NCI-H2029 treated with DMSO at 0.1 percent for 48 hours (cell line): ENCODE measurements at regions not wholly inside any gene's neighbourhood (a gene's known extent, or its start where the extent isn't known, plus 50 kb on each side); places are given as distances from the start of the nearest gene placed in this dataset.

Experiments
- DNase-seq: peaks from one replicate; lab custom pipeline; 2025; lab: John Stamatoyannopoulos, UW

- no peak for DNase-seq
Observed at GRCh38 chr20:60999250-60999649, 252.8 kb upstream of the CDH4 start.

GRCh38 chr20:61002090-61002489, 250.0 kb upstream of the CDH4 start:
- no peak for DNase-seq

GRCh38 chr20:61014491-61014890, 237.6 kb upstream of the CDH4 start:
- DNase-seq: no peak

DNA sequence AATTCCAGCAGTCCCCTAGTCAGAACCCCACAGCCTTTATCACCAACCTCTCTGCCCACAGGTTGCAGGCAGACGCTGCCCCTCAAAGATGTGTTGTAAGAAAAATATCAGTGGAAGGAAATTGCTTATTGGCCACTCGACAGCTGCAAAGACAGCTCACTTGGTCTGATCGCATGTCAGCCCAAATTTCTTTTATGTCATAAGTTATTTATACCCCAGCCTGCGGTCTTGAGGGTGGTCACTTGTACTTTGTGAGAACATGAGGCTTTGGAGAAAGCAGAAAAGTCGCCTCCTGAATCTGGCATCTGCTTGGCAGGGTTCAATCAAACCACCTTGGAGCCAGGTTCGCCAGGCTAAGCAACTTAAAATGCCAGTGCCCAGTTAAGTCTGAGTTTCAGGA, 236.5 kb upstream of the CDH4 start:
- no peak for DNase-seq

GRCh38 chr20:61019322-61019721, 232.7 kb upstream of the CDH4 start:
- DNase-seq: no peak

- DNase-seq: no peak
Observed at GRCh38 chr20:61023612-61024011, 228.4 kb upstream of the CDH4 start.

GRCh38 chr20:61024390-61024789, 227.7 kb upstream of the CDH4 start:
- no peak for DNase-seq

DNA sequence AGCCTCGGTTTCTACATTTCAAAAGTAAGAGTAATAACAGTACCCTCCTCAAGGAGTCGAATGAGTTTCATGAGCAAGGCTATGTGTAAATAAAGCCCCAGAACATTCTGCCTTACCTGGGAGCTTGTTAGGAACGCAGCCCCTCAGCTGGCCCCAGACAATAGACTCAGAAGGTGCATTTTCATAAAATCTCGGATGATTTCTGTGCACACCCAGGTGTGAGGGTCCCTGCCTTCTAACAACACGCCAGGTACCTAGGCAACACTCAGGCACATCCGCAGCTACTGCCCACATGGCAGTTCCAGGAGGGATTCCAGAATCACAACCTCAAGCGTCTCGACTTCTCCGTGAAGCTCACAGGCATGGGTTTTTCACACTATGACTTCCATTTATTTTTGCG, 226.5 kb upstream of the CDH4 start:
- no peak for DNase-seq

DNA sequence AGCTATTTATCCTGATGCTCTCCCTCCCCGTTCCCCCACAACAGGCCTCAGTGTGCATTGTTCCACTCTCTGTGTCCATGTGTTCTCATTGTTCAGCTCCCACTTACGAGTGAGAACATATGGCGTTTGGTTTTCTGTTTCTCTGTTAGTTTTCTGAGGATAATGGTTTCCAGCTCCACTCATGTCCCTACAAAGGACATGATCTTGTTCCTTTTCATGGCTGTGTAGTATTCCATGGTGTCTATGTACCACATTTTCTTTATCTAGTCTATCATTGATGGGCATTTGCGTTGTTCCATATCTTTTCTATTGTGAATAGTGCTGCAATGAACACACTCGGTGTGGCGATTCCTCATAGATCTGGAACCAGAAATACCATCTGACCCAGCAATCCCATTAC, 225.9 kb upstream of the CDH4 start:
- no peak for DNase-seq

DNA sequence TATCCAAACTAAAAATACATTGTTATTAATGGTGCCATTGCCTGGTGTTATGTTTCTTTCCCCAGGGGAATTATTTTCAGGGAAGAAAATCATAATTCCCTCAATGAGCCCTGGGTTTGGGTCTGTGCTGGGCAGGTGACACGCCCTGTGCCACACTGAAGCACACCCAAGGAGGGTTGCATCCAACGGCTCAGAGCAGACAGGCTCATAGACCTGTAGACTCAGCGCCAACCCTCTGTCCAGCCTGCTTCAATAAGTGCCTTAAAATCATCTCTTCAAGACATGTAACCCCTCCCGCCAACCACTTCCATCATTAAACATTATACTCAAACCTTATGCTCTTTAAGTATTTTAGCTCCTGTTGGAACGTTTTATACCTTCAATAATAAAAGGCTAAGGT, 225.3 kb upstream of the CDH4 start:
- no peak for DNase-seq

DNA sequence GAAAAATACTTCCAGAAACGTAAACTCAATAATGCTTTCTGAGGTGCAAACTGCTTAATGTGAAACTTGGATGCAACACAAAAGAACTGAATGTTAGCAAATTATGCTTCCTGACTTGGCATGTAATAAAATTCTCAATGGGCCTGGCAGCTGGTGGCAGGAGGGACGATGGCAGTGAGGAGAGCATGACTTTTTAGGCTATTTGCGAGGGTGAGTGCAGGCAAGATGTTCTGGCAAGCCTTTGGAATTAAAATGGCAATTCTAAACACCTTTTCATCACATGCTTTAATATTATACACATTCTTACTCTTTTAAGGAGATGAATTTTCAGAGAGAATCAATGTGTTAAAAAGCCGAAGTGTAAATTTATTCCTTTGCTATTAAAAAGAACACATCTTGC, 224.8 kb upstream of the CDH4 start:
- no peak for DNase-seq

DNA sequence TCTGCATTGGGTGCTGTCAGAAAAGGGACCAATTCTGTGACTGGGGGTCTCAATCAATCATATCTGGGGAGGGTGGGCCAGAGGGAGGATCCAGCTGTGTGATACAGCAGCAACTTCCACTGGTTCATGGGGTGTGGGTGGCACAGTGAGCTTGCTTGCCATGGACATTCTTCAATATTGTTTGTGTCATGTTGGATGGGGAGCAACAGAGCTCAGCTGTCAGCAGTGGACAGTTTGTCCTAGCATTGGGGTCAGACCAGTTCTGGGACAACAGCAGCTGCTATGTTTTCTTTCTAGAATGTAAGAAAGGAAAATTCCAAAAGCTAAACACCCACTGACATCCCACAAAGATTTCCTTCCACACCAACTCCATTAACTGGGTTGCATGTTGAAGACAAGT, 221.9 kb upstream of the CDH4 start:
- DNase-seq: no peak

- no peak for DNase-seq
Observed at GRCh38 chr20:61031101-61031830, 220.8 kb upstream of the CDH4 start.

GRCh38 chr20:61037498-61037897, 214.6 kb upstream of the CDH4 start:
- DNase-seq: no peak

- no peak for DNase-seq
Observed at GRCh38 chr20:61041481-61041880, 210.6 kb upstream of the CDH4 start.

GRCh38 chr20:61042506-61043385, 209.3 kb upstream of the CDH4 start:
- DNase-seq: no peak

DNA sequence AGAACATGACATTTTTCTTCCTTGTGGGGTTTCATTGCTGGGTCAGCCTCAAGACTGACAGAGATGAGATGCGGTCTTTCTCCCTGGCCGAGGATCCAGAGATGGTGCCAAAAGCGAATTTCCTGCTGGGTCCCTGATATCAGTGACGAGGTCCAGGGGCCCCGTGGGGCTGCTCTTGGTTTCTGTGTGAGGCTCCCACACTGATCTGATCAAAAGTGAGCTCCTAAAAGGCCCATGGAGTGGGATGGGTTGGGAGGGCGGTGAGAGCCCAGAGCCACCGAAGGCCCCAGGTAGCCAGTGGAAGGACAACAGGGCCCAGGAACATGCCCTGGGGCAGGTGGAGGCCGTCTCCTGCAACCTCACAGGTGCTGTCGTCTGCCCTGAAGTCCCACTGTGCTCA, 208.4 kb upstream of the CDH4 start:
- no peak for DNase-seq

DNA sequence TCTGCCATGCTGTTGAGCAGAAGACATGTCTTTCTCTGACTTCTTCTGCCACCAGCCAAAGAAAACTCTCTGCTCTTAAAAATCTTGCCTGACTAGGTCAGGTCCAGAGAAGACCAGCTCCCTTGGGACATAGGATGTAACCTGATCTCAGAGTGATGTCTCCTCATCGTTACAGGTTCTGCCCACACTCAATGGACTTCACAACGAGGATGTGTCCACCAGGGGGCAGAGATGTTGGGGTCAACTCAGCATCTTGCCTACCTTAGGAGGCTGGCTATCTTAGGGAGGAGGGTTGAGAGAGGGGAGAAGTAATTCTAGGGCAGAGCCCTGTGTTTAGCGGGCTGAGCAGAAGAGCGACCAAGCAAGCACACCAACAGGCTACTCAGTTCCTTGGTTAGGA, 207.6 kb upstream of the CDH4 start:
- DNase-seq: no peak

DNA sequence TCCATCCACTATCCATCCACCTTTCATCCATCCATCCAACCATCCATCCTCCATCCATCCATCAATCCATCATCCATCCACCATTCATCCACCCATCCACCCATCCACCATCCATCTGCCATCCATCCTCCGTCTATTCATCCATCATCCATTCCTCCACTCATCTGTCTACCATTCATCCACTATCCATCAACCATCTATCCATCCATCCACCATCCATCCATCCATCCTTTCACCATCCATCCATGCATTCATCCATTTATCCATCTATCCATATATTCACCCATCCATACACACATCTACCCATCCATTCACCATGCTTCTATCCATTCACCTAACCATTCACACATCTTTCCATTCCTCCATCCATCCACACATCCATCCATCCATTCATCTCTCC, 207.0 kb upstream of the CDH4 start:
- no peak for DNase-seq

GRCh38 chr20:61045876-61046585, 206.0 kb upstream of the CDH4 start:
- no peak for DNase-seq

DNA sequence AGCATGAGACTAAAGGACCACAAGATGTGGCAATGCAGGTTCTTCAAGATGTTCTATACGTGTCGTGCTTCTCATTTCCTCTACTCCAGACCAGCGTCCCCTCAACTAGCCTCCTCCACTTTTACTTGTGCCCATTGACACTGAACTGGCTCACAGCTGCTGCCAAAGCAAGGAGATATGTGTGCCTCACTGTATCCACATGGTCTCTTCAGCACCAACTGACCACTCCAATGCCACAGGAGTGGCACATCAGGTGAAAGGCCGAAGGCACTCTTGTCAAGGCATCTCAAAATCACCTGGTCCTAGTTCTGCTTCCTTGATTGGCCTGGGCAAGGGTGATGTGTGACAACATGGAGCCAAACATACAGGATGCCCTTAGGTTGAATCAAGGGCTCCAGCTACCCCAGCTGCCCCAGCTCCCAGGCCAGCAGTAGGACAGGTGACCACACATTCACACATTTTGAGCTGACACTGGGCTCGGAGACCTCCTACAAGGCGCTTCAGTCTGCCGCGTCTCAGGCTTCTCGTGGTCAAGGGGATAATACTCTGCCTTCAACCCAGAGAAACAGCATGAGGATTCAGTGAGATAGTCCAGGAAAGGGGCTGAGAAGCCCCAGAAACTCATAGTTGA, 205.2 kb upstream of the CDH4 start:
- DNase-seq: no peak

DNA sequence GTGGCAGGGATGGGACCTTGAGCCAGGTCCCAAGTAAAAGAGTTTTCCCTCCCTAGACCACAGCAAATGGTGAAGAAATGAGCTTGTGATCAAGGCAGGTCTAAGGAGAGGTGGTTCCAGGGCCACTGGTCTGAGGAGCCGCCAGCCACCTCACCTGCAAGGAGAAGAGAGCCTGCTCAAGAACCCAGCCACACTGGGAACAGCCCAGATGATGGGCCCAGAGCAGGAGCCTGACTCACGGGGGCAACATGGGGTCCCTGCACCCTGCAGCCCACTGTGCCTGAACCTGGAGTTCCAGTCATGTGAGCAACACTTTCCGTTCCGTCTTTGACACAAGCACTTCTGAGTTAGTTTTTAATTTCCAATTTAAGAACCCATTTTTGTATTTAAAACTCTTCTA, 204.5 kb upstream of the CDH4 start:
- no peak for DNase-seq
